ENCODE measurements at regions not wholly inside any gene's neighbourhood (a gene's known extent, or its start where the extent isn't known, plus 50 kb on each side); places are given as distances from the start of the nearest gene placed in this dataset.

- ChIA-PET POLR2A (no interaction called here), CTCF (ENCODE audit: low intra/inter-chr PET ratio) (no interaction called here)
- BruUV-seq (replicated peaks): no TSS peak
- in situ Hi-C loops (cut with MboI): no loop called here
- no peaks in the 10 kb centered on the region for H3K27me3 ChIP-seq (ENCODE audit: control insufficient read depth in 2 of 2, insufficient read depth in 2 of 2, low read length in 2 of 2)
- no peak overlapping the region for H3K4me3 ChIP-seq
- no peaks in the 10 kb centered on the region for H3K79me2 ChIP-seq (ENCODE audit: control insufficient read depth, insufficient read depth, low read length)
- ATAC-seq: no peak
- TF ChIP-seq ZNF3 (CRISPR knock-in tag; IDR thresholded peaks at IDR 0.05): 0 out of 2 replicates have a peak, but pooled peaks have one; percentile 25
- no peak for TF ChIP-seq ZNF79 (CRISPR knock-in tag; IDR thresholded peaks at IDR 0.05; ENCODE audit: low read depth)
- H2AFZ ChIP-seq (ENCODE audit: low read depth, low read length): no peak overlapping the region
- DNase-seq (ENCODE audit: extremely low read depth in 1 of 4, low spot score in 3 of 4): no peak
- no peaks in the 10 kb centered on the region for H3K9me1 ChIP-seq (ENCODE audit: control insufficient read depth, insufficient read depth, low read length)
- no peaks in the 10 kb centered on the region for H3K4me1 ChIP-seq (replicated peaks in 1 of 2; ENCODE audit: control insufficient read depth in 2 of 2, insufficient read depth in 2 of 2, low read length in 2 of 2)
- peaks cover 3% of the 10 kb centered on the region; the same call in 1 of the 2 replicates for H3K9me3 ChIP-seq (replicated peaks; ENCODE audit: control insufficient read depth, insufficient read depth, low read depth, low read length)
- intact Hi-C loops (cut with micrococcal nuclease): no loop called here
- no peaks in the 10 kb centered on the region for H3K36me3 ChIP-seq (ENCODE audit: control insufficient read depth, insufficient read depth, low read length)
- no peak overlapping the region for H3K27ac ChIP-seq (ENCODE audit: extremely low read depth, low read depth, low read length)
- no peak overlapping the region for H3K4me2 ChIP-seq (ENCODE audit: insufficient read depth, low read length)
- H3K9ac ChIP-seq (ENCODE audit: insufficient read depth in 1 of 2, low read depth in 2 of 2, low read length in 2 of 2): no peak overlapping the region
- no peaks in the 10 kb centered on the region for H4K20me1 ChIP-seq (replicated peaks; ENCODE audit: control insufficient read depth, insufficient read depth, low read length)
- no peak for FAIRE-seq
- 1% methylated on average over 2 of the region's 2 CpGs for WGBS (ENCODE audit: insufficient coverage, low coverage, missing lambda C conversion rate)
These were observed 246.1 kb upstream of the MIR17HG start for GRCh38 chr13:91101381-91101780.

GRCh38 chr13:91105270-91105669, 242.2 kb upstream of the MIR17HG start:
- Histone ChIP-seq H3K27me3 (ENCODE audit: control insufficient read depth in 2 of 2, insufficient read depth in 2 of 2, low read length in 2 of 2) (no peaks in the 10 kb centered on the region), H3K4me1 (replicated peaks in 1 of 2; ENCODE audit: control insufficient read depth in 2 of 2, insufficient read depth in 2 of 2, low read length in 2 of 2) (no peaks in the 10 kb centered on the region), H3K9me1 (ENCODE audit: control insufficient read depth, insufficient read depth, low read length) (no peaks in the 10 kb centered on the region), H3K27ac (ENCODE audit: extremely low read depth, low read depth, low read length) (no peak overlapping the region), H3K4me2 (ENCODE audit: insufficient read depth, low read length) (no peak overlapping the region), H4K20me1 (replicated peaks; ENCODE audit: control insufficient read depth, insufficient read depth, low read length) (no peaks in the 10 kb centered on the region), H3K36me3 (ENCODE audit: control insufficient read depth, insufficient read depth, low read length) (no peaks in the 10 kb centered on the region), H3K4me3 (no peak overlapping the region), H3K9me3 (replicated peaks; ENCODE audit: control insufficient read depth, insufficient read depth, low read depth, low read length) (no peaks in the 10 kb centered on the region; the same call in 1 of the 2 replicates), H2AFZ (ENCODE audit: low read depth, low read length) (no peak overlapping the region), H3K9ac (ENCODE audit: insufficient read depth in 1 of 2, low read depth in 2 of 2, low read length in 2 of 2) (no peak overlapping the region), H3K79me2 (ENCODE audit: control insufficient read depth, insufficient read depth, low read length) (no peaks in the 10 kb centered on the region)
- ChIA-PET CTCF (ENCODE audit: low intra/inter-chr PET ratio) (no interaction called here), POLR2A (no interaction called here)
- ATAC-seq: no peak
- no TSS peak for BruUV-seq (replicated peaks)
- no peak for DNase-seq (ENCODE audit: extremely low read depth in 1 of 4, low spot score in 3 of 4)
- WGBS (ENCODE audit: insufficient coverage, low coverage, missing lambda C conversion rate): 1% methylated on average over 3 of the region's 3 CpGs
- FAIRE-seq: no peak
- intact Hi-C loops (cut with micrococcal nuclease): no loop called here
- in situ Hi-C loops (cut with MboI): no loop called here
- TF ChIP-seq KAT7 (CRISPR knock-in tag; IDR thresholded peaks at IDR 0.05; ENCODE audit: borderline replicate concordance): no peak
- TF ChIP-seq TFAM (CRISPR knock-in tag; conservative IDR thresholded peaks at IDR 0.05): peak; percentile 93; the same call in 1 of the 2 replicates
- TF ChIP-seq KDM4B (IDR thresholded peaks at IDR 0.05; ENCODE audit: borderline replicate concordance in 2 of 2, low read depth in 1 of 2): peak in 1 of 2 experiments; percentile 22; a peak in 1 of 4 replicates
- TF ChIP-seq, protein P1, sequence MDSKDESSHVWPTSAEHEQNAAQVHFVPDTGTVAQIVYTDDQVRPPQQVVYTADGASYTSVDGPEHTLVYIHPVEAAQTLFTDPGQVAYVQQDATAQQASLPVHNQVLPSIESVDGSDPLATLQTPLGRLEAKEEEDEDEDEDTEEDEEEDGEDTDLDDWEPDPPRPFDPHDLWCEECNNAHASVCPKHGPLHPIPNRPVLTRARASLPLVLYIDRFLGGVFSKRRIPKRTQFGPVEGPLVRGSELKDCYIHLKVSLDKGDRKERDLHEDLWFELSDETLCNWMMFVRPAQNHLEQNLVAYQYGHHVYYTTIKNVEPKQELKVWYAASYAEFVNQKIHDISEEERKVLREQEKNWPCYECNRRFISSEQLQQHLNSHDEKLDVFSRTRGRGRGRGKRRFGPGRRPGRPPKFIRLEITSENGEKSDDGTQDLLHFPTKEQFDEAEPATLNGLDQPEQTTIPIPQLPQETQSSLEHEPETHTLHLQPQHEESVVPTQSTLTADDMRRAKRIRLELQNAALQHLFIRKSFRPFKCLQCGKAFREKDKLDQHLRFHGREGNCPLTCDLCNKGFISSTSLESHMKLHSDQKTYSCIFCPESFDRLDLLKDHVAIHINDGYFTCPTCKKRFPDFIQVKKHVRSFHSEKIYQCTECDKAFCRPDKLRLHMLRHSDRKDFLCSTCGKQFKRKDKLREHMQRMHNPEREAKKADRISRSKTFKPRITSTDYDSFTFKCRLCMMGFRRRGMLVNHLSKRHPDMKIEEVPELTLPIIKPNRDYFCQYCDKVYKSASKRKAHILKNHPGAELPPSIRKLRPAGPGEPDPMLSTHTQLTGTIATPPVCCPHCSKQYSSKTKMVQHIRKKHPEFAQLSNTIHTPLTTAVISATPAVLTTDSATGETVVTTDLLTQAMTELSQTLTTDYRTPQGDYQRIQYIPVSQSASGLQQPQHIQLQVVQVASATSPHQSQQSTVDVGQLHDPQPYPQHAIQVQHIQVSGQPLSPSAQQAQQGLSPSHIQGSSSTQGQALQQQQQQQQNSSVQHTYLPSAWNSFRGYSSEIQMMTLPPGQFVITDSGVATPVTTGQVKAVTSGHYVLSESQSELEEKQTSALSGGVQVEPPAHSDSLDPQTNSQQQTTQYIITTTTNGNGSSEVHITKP (IDR thresholded peaks at IDR 0.05; ENCODE audit: partially characterized antibody): no peak

Measured in K562 (cell line).